H1 (cell line): ENCODE measurements at regions not wholly inside any gene's neighbourhood (a gene's known extent, or its start where the extent isn't known, plus 50 kb on each side); places are given as distances from the start of the nearest gene placed in this dataset.

Source experiments
- CTCF ChIA-PET: fragments of 300-600 bp; sonication (Branson Sonifier 250); formaldehyde crosslinking; loops from one replicate; lab custom pipeline; 2021; ENCODE audit not compliant: partially characterized antibody; lab: Charles Lee
- POLR2A ChIA-PET: fragments of 300-600 bp; sonication (Branson Sonifier 250); formaldehyde crosslinking; loops from one replicate; lab custom pipeline; 2021; ENCODE audit warnings: inconsistent platforms; ENCODE audit not compliant: partially characterized antibody; lab: Charles Lee
- DNase-seq, 2 experiments: peaks; one replicate each; pipeline versions ENCODE4 v3.0.0 to v3.0.0-alpha.2; 2010 to 2022; ENCODE audit warnings: low spot score in 2 of 2, low read depth in 1 of 2, mixed read lengths in 1 of 2
- FAIRE-seq: peaks from 2 replicates; lab custom pipeline; 2011; peaks lifted over from hg19 to GRCh38; lab: Jason Lieb, UNC
- H2AFZ ChIP-seq: 2 replicates; pipeline ENCODE4 v1.8.1; 2012; ENCODE audit warnings: low read length, inconsistent platforms
- H2AK5ac ChIP-seq: 2 replicates; pipeline ENCODE4 v1.6.1; 2013; ENCODE audit warnings: low read depth, low read length
- H2BK120ac ChIP-seq: replicated peaks from 2 replicates; pipeline ENCODE3; 2013; ENCODE audit warnings: low read depth, low read length, inconsistent platforms
- H2BK12ac ChIP-seq: 2 replicates; pipeline ENCODE4 v1.6.1; 2013; ENCODE audit warnings: low read depth, low read length
- H2BK15ac ChIP-seq: 2 replicates; pipeline ENCODE4 v1.6.1; 2013; ENCODE audit warnings: low read length
- H2BK20ac ChIP-seq: 2 replicates; pipeline ENCODE4 v1.6.1; 2013; ENCODE audit warnings: low read length
- H2BK5ac ChIP-seq: 2 replicates; pipeline ENCODE4 v1.6.1; 2013; ENCODE audit warnings: low read depth, low read length
- H3K14ac ChIP-seq: 2 replicates; pipeline ENCODE4 v1.6.1; 2013; ENCODE audit warnings: inconsistent platforms; ENCODE audit not compliant: insufficient read length
- H3K18ac ChIP-seq: 2 replicates; pipeline ENCODE4 v1.6.1; 2013; ENCODE audit warnings: low read length; ENCODE audit errors: extremely low read depth
- H3K23ac ChIP-seq: 2 replicates; pipeline ENCODE4 v1.6.1; 2013; ENCODE audit warnings: inconsistent platforms; ENCODE audit not compliant: insufficient read length
- H3K23me2 ChIP-seq: 2 replicates; pipeline ENCODE4 v1.6.1; 2013; ENCODE audit warnings: low read depth, low read length
- H3K27ac ChIP-seq: 2 replicates; pipeline ENCODE4 v1.6.1; 2011; ENCODE audit warnings: low read depth, low read length, inconsistent platforms
- H3K27me3 ChIP-seq, 4 experiments: replicated peaks in 1 of 4; 1 replicate in 1 of 4; 2 replicates in 3 of 4; pipeline versions ENCODE4 v1.6.1 to v1.8.1; 2011 to 2013; ENCODE audit warnings: low read length in 3 of 4, mild to moderate bottlenecking in 3 of 4, inconsistent platforms in 2 of 4, mixed read lengths in 2 of 4, moderate library complexity in 1 of 4; ENCODE audit not compliant: control insufficient read depth in 3 of 4, insufficient read depth in 3 of 4; ENCODE audit errors: extremely low read depth in 1 of 4
- H3K36me3 ChIP-seq, 4 experiments: 2 replicates each; pipeline versions ENCODE4 v1.6.1 to v1.8.1; 2011 to 2013; ENCODE audit warnings: mild to moderate bottlenecking in 4 of 4, low read length in 3 of 4, moderate library complexity in 2 of 4, control low read depth in 1 of 4, inconsistent platforms in 1 of 4; ENCODE audit not compliant: insufficient read depth in 4 of 4, control insufficient read depth in 2 of 4
- H3K4ac ChIP-seq: replicated peaks from 2 replicates; pipeline ENCODE3; 2013; ENCODE audit warnings: low read length, low read depth, mixed read lengths, inconsistent platforms; ENCODE audit not compliant: insufficient read length
- H3K4me1 ChIP-seq, 4 experiments: replicated peaks in 1 of 4; 1 replicate in 1 of 4; 2 replicates in 3 of 4; pipeline versions ENCODE4 v1.6.1 to v1.8.1; 2011 to 2013; ENCODE audit warnings: low read length in 3 of 4, inconsistent platforms in 2 of 4, mixed read lengths in 1 of 4; ENCODE audit not compliant: insufficient read depth in 4 of 4, control insufficient read depth in 3 of 4
- H3K4me2 ChIP-seq, 2 experiments: 2 replicates each; pipeline versions ENCODE4 v1.6.1 to v1.8.1; 2011 to 2013; ENCODE audit warnings: low read depth in 2 of 2, low read length in 2 of 2, control low read depth in 1 of 2, inconsistent platforms in 1 of 2, mild to moderate bottlenecking in 1 of 2; ENCODE audit not compliant: insufficient read depth in 1 of 2
- H3K4me3 ChIP-seq, 4 experiments: fragments of 200-600, 300-600 bp in 1 of 4; sonication (generic), shearing (Covaris generic), sonication (Bioruptor Twin) in 1 of 4; 2 replicates each; pipeline versions ENCODE4 v1.5.1 to v1.8.1; 2011 to 2016; ENCODE audit warnings: low read length in 4 of 4, low read depth in 3 of 4, control low read depth in 2 of 4, inconsistent platforms in 2 of 4, mild to moderate bottlenecking in 2 of 4, mixed read lengths in 1 of 4, moderate library complexity in 1 of 4; ENCODE audit not compliant: insufficient read depth in 2 of 4; ENCODE audit errors: extremely low read depth in 1 of 4
- H3K56ac ChIP-seq: replicated peaks from 2 replicates; pipeline ENCODE3; 2013; ENCODE audit warnings: low read depth, mild to moderate bottlenecking, mixed read lengths, low read length, inconsistent platforms; ENCODE audit not compliant: insufficient read length
- H3K79me1 ChIP-seq: 2 replicates; pipeline ENCODE4 v1.6.1; 2013; ENCODE audit warnings: low read depth, low read length, control low read depth
- H3K79me2 ChIP-seq, 2 experiments: 2 replicates each; pipeline versions ENCODE4 v1.6.1 to v1.8.1; 2012 to 2013; ENCODE audit warnings: low read length in 2 of 2, mild to moderate bottlenecking in 2 of 2, inconsistent platforms in 1 of 2; ENCODE audit not compliant: insufficient read depth in 2 of 2, control insufficient read depth in 1 of 2
- H3K9ac ChIP-seq, 4 experiments: replicated peaks in 1 of 4; 1 replicate in 1 of 4; 2 replicates in 3 of 4; pipeline versions ENCODE4 v1.6.1 to v1.8.1; 2011 to 2013; ENCODE audit warnings: low read depth in 3 of 4, low read length in 3 of 4, control low read depth in 2 of 4, mild to moderate bottlenecking in 2 of 4, moderate library complexity in 2 of 4, inconsistent platforms in 1 of 4; ENCODE audit errors: extremely low read depth in 1 of 4
- H3K9me3 ChIP-seq, 2 experiments: 2 replicates each; pipeline versions ENCODE4 v1.6.1 to v1.8.1; 2012 to 2013; ENCODE audit warnings: mild to moderate bottlenecking in 2 of 2, moderate library complexity in 2 of 2, control low read depth in 1 of 2, inconsistent platforms in 1 of 2, low read depth in 1 of 2, low read length in 1 of 2, mixed read lengths in 1 of 2; ENCODE audit not compliant: insufficient read depth in 2 of 2
- H4K20me1 ChIP-seq, 2 experiments: replicated peaks in 1 of 2; 2 replicates each; pipeline versions ENCODE3 to v1.8.1; 2011 to 2013; ENCODE audit warnings: inconsistent platforms in 2 of 2, low read length in 2 of 2, mild to moderate bottlenecking in 1 of 2; ENCODE audit not compliant: insufficient read depth in 2 of 2, control insufficient read depth in 1 of 2
- H4K5ac ChIP-seq: 2 replicates; pipeline ENCODE4 v1.6.1; 2013; ENCODE audit warnings: low read length, low read depth, mixed read lengths, inconsistent platforms; ENCODE audit not compliant: insufficient read length
- H4K8ac ChIP-seq: 2 replicates; pipeline ENCODE4 v1.8.0; 2013; ENCODE audit warnings: mild to moderate bottlenecking, moderate library complexity, low read length, inconsistent platforms; ENCODE audit not compliant: insufficient read depth; ENCODE audit errors: extremely low read depth
- H4K91ac ChIP-seq: replicated peaks from 2 replicates; pipeline ENCODE3; 2013; ENCODE audit warnings: low read length, mixed read lengths, inconsistent platforms; ENCODE audit not compliant: insufficient read length
- ATF2 ChIP-seq: IDR thresholded peaks from 2 replicates; pipeline ENCODE4 v1.6.1; 2012; ENCODE audit warnings: low read length, inconsistent platforms
- EZH2 ChIP-seq: fragments of 200-600 bp; sonication (generic); IDR thresholded peaks from 2 replicates; pipeline ENCODE4 v1.7.1; 2012; ENCODE audit warnings: low read depth, mild to moderate bottlenecking, moderate library complexity, low read length, inconsistent platforms; ENCODE audit not compliant: severe bottlenecking
- JUND ChIP-seq: IDR thresholded peaks from 2 replicates; pipeline ENCODE4 v1.6.1; 2011; ENCODE audit warnings: mild to moderate bottlenecking, improper control_type of control experiment, low read length
- KDM4A ChIP-seq: IDR thresholded peaks from one replicate; pipeline ENCODE4 v1.7.1; 2012; ENCODE audit warnings: low read depth, mild to moderate bottlenecking, moderate library complexity, low read length, inconsistent platforms; ENCODE audit not compliant: severe bottlenecking
- POLR2A ChIP-seq, 2 experiments: IDR thresholded peaks; 1 replicate in 1 of 2; 2 replicates in 1 of 2; pipeline ENCODE4 v1.6.1; 2011; ENCODE audit warnings: low read depth in 2 of 2, low read length in 2 of 2, mild to moderate bottlenecking in 2 of 2; ENCODE audit errors: control extremely low read depth in 1 of 2
- RBBP5 ChIP-seq: IDR thresholded peaks from 2 replicates; pipeline ENCODE4 v1.7.1; 2012; ENCODE audit warnings: low read depth, mild to moderate bottlenecking, inconsistent platforms, low read length, moderate library complexity, borderline replicate concordance
- SIRT6 ChIP-seq: IDR thresholded peaks from one replicate; pipeline ENCODE4 v1.7.1; 2012; ENCODE audit warnings: low read length, inconsistent platforms
- SP2 ChIP-seq: IDR thresholded peaks from 2 replicates; pipeline ENCODE4 v1.6.1; 2012; ENCODE audit warnings: mild to moderate bottlenecking, low read length, inconsistent platforms
- WGBS, 2 experiments: shearing (Covaris generic) in 1 of 2; methylation state at CpG; one replicate each; pipeline versions ENCODE4 v1.1.6 to v1.1.7; 2013 to 2015; ENCODE audit warnings: low lambda C conversion rate in 2 of 2, mixed read lengths in 2 of 2, inconsistent platforms in 1 of 2, low coverage in 1 of 2, missing lambda C conversion rate in 1 of 2; ENCODE audit not compliant: insufficient replicate concordance in 2 of 2, insufficient coverage in 1 of 2, insufficient read length in 1 of 2; ENCODE audit errors: extremely low coverage in 1 of 2, missing lambda C conversion rate in 1 of 2; 5-methylcytosine and 5-hydroxymethylcytosine counted together

- WGBS, 2 experiments = 92% methylated on average over 1 of the region's 1 CpG; no CpG with 5 or more reads in 1 of the 2 experiments
- no peaks in the 10 kb centered on the region for H3K23me2 ChIP-seq
Observed at GRCh38 chr12:92476844-92477243, 225.9 kb upstream of the PLEKHG7 start.

More at GRCh38 chr12:92476844-92477243, 225.9 kb upstream of the PLEKHG7 start:
- H3K27ac ChIP-seq = no peak overlapping the region
- no peak overlapping the region for H3K14ac ChIP-seq
- no peak overlapping the region for H2BK120ac ChIP-seq
- H4K20me1 ChIP-seq = no peaks in the 10 kb centered on the region
- no peak overlapping the region for H2BK15ac ChIP-seq
- H3K4me3 ChIP-seq = no peak overlapping the region
- no peak overlapping the region for H3K18ac ChIP-seq
- no peak overlapping the region for H2BK12ac ChIP-seq
- H2AFZ ChIP-seq = no peak overlapping the region
- H3K56ac ChIP-seq = no peak overlapping the region
- H4K5ac ChIP-seq = no peak overlapping the region
- H3K4me2 ChIP-seq = no peak overlapping the region
- H3K36me3 ChIP-seq = no peaks in the 10 kb centered on the region
- no peaks in the 10 kb centered on the region for H3K79me1 ChIP-seq
- no peak overlapping the region for H3K4ac ChIP-seq
- POLR2A ChIA-PET = no interaction called here
- CTCF ChIA-PET = interaction anchor here (1.0 kb wide), 1 partner anchor 35 kb away, joined by 3 read pairs; no protein-coding TSS in a partner anchor
- no peak overlapping the region for H3K23ac ChIP-seq
- no peaks in the 10 kb centered on the region; a peak in 1 of 4 replicates for H3K9me3 ChIP-seq
- H2BK20ac ChIP-seq = 0 out of 2 replicates have a peak overlapping the region, but pooled peaks have one; percentile 9
- no peaks in the 10 kb centered on the region for H3K79me2 ChIP-seq
- H2AK5ac ChIP-seq = no peak overlapping the region
- no peak overlapping the region for H4K91ac ChIP-seq
- DNase-seq (no peak), FAIRE-seq (no peak)
- H4K8ac ChIP-seq = no peak overlapping the region
- no peak overlapping the region for H2BK5ac ChIP-seq
- TF ChIP-seq EZH2 (no peak), JUND (no peak), RBBP5 (no peak), ATF2 (no peak), KDM4A (no peak), SIRT6 (no peak), SP2 (no peak), POLR2A (IDR thresholded peaks at IDR 0.05; ENCODE audit: control extremely low read depth in 1 of 2, low read depth in 2 of 2, low read length in 2 of 2) (no peak)
- 0 out of 7 replicates have a peak, but pooled peaks cover 0 to 3% (median 0%) of the 10 kb centered on the region in 4 experiments for H3K4me1 ChIP-seq
- no peaks in the 10 kb centered on the region for H3K27me3 ChIP-seq
- no peak overlapping the region for H3K9ac ChIP-seq
